Heart left ventricle (tissue), 13 donors: ENCODE measurements at regions not wholly inside any gene's neighbourhood (a gene's known extent, or its start where the extent isn't known, plus 50 kb on each side); places are given as distances from the start of the nearest gene placed in this dataset.

ENCODE experiments used
- POLR2A ChIP-seq, 2 donors: fragments of 450-650 bp; IDR thresholded peaks; one replicate each; pipeline ENCODE4 v1.6.1; 2017; ENCODE audit warnings: antibody characterized with exemption in 2 of 2, mild to moderate bottlenecking in 2 of 2, moderate library complexity in 2 of 2
- TF ChIP-seq, protein P1 (sequence below), 12 donors: fragments of 200-600 bp; sonication (generic) in 4 of 12; IDR thresholded peaks; one replicate each; pipeline versions ENCODE4 v1.5.0 to v1.8.0; 2018 to 2022; ENCODE audit warnings: antibody characterized with exemption in 12 of 12, mild to moderate bottlenecking in 5 of 12
- donor health status: ischemic (EF 13 %, LVEDD 7.1; RV severe dilation, severe dysfunction).
- donor health status: DM: no; HTN: yes; CAD: no.
- donor health status: DM: no; HTN: no; CAD: no.
- donor health status: ischemic (EF 25% LVEDD 6.9; RV normal size, moderate dysfunction).
- donor health status: ischemic (EF 25% LVEDD 5.7; RV mildly dilated, moderate dysfunction).
- donor health status: ischemic (EF 35%, LVEDD 5.7; RV mildly dilated, moderate dysfunction).
- donor health status: nonischemic (EF 11% LVEDD 7.7; RV severe dilation, severe dysfunction).
- donor health status: DM: yes; HTN: yes; CAD: no.
- donor health status: PGD.
- donor health status: ischemic (EF 29% LVEDD 5.4; RV normal size, mild dysfunction).
- donor health status: nonischemic (EF 23%, LVEDD 6.1; RV moderate dilation, normal function).

DNA sequence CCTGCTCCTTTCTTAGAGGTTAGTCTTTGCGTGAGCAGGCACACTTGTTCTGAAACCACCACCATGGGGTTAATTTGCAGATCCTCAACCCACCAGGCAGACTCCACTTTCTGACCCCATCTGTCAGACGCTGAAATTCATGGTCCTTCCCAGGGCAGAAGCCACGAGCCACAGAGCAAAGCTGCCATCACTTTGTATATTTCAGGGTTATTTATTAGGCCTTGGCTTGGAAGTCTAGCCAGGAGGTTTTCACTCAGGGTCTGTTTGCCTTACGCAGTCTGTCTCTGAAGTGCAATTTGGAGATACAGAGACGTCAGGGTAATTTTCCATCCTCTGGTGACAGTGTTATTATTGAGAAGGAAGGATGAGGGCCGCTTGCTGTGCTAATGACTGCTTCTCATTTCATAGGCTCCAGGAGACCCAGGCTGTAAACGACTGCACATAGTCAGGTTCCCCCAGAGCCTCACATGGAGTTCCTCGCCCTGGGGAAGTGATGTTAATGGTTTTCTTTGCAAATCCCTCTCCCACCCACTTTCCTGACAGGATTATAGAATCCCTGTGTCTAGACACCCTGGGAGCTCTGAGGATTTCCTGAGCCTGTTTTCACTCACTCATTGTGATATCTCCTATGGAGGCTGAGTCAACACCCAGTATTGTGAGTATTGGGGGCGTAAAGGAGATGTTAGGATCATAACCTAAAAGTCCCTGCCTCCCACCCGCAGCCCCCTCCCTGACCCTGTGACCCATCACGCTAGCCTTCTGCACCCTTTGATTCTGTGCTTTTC lies 269.0 kb downstream of the ABCC12 start:
- no peak for TF ChIP-seq POLR2A (IDR thresholded peaks at IDR 0.05)
- TF ChIP-seq, protein P1, sequence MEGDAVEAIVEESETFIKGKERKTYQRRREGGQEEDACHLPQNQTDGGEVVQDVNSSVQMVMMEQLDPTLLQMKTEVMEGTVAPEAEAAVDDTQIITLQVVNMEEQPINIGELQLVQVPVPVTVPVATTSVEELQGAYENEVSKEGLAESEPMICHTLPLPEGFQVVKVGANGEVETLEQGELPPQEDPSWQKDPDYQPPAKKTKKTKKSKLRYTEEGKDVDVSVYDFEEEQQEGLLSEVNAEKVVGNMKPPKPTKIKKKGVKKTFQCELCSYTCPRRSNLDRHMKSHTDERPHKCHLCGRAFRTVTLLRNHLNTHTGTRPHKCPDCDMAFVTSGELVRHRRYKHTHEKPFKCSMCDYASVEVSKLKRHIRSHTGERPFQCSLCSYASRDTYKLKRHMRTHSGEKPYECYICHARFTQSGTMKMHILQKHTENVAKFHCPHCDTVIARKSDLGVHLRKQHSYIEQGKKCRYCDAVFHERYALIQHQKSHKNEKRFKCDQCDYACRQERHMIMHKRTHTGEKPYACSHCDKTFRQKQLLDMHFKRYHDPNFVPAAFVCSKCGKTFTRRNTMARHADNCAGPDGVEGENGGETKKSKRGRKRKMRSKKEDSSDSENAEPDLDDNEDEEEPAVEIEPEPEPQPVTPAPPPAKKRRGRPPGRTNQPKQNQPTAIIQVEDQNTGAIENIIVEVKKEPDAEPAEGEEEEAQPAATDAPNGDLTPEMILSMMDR (IDR thresholded peaks at IDR 0.05) = no peak
